OCI-LY7 (cell line): ENCODE measurements at regions not wholly inside any gene's neighbourhood (a gene's known extent, or its start where the extent isn't known, plus 50 kb on each side); places are given as distances from the start of the nearest gene placed in this dataset.

Source experiments
- BruUV-seq: library from RNA; stranded (reverse); fragments of 400-500 nt; replicated peaks from 2 replicates; lab custom pipeline; 2021; lab: Mats Ljungman, UMichigan
- CTCF ChIA-PET: fragments of 300-600 bp; sonication (Branson Sonifier 250); formaldehyde crosslinking; loops from one replicate; lab custom pipeline; 2022; ENCODE audit warnings: antibody characterized with exemption; ENCODE audit not compliant: unreplicated experiment; lab: Charles Lee
- POLR2A ChIA-PET: fragments of 300-600 bp; sonication (Branson Sonifier 250); formaldehyde crosslinking; loops from one replicate; lab custom pipeline; 2022; ENCODE audit warnings: antibody characterized with exemption; lab: Charles Lee
- DNase-seq: peaks from one replicate; pipeline ENCODE4 v3.0.0-alpha.2; 2015; ENCODE audit warnings: low spot score
- H2AFZ ChIP-seq: fragments of 200-600 bp; sonication (generic), shearing (Covaris generic); 2 replicates; pipeline ENCODE4 v1.6.1; 2014; ENCODE audit warnings: mild to moderate bottlenecking, antibody characterized with exemption, low read length, moderate library complexity
- H3K27ac ChIP-seq: fragments of 200-600 bp; sonication (generic); 2 replicates; pipeline ENCODE4 v1.5.1; 2014; ENCODE audit warnings: mixed run types, low read depth, mild to moderate bottlenecking, moderate library complexity, low read length, inconsistent platforms; ENCODE audit not compliant: poor library complexity, severe bottlenecking
- H3K36me3 ChIP-seq: fragments of 200-600 bp; sonication (generic); 2 replicates; pipeline ENCODE4 v1.6.1; 2014; ENCODE audit warnings: mild to moderate bottlenecking, antibody characterized with exemption, low read length, moderate library complexity, mixed read lengths; ENCODE audit not compliant: insufficient read depth
- H3K4me1 ChIP-seq: fragments of 200-600 bp; sonication (generic); 2 replicates; pipeline ENCODE4 v1.5.1; 2014; ENCODE audit warnings: mild to moderate bottlenecking, low read length; ENCODE audit not compliant: insufficient read depth, poor library complexity, severe bottlenecking
- H3K4me2 ChIP-seq: fragments of 200-600 bp; sonication (generic); 2 replicates; pipeline ENCODE4 v1.6.1; 2014; ENCODE audit warnings: mild to moderate bottlenecking, low read length
- H3K4me3 ChIP-seq: fragments of 200-600 bp; sonication (generic); 2 replicates; pipeline ENCODE4 v1.5.1; 2014; ENCODE audit warnings: mild to moderate bottlenecking, low read depth, low read length; ENCODE audit not compliant: poor library complexity, severe bottlenecking
- H3K79me2 ChIP-seq: fragments of 200-600 bp; sonication (generic); 2 replicates; pipeline ENCODE4 v1.6.1; 2016; ENCODE audit warnings: low read depth, mild to moderate bottlenecking, low read length, moderate library complexity, mixed read lengths; ENCODE audit not compliant: insufficient read depth
- H3K9me2 ChIP-seq: fragments of 200-600 bp; sonication (generic); 2 replicates; pipeline ENCODE4 v1.6.1; 2016; ENCODE audit warnings: mild to moderate bottlenecking, low read length, mixed read lengths; ENCODE audit not compliant: insufficient read depth
- H3K9me3 ChIP-seq: fragments of 200-600 bp; sonication (generic); 2 replicates; pipeline ENCODE4 v1.6.1; 2014; ENCODE audit warnings: mild to moderate bottlenecking, mixed run types, low read length, mixed read lengths
- H4K20me1 ChIP-seq: fragments of 200-600 bp; sonication (generic); 2 replicates; pipeline ENCODE4 v1.6.1; 2014; ENCODE audit warnings: mild to moderate bottlenecking, antibody characterized with exemption, low read length, moderate library complexity, mixed read lengths; ENCODE audit not compliant: insufficient read depth
- CTCF ChIP-seq: fragments of 200-600 bp; sonication (generic); conservative IDR thresholded peaks from 2 replicates; pipeline ENCODE4 v1.5.1; 2014; ENCODE audit warnings: mild to moderate bottlenecking, antibody characterized with exemption, low read length, moderate library complexity, mixed read lengths
- EZH2phosphoT487 ChIP-seq: fragments of 200-600 bp; sonication (generic); IDR thresholded peaks from 2 replicates; pipeline ENCODE4 v1.6.1; 2018; ENCODE audit warnings: low read depth, borderline replicate concordance, mild to moderate bottlenecking, mixed run types, antibody characterized with exemption, low read length, moderate library complexity, mixed read lengths
- intact Hi-C: fragments of 100-400 bp; cut with micrococcal nuclease; formaldehyde crosslinking; loops from one replicate; pipeline ENCODE4 v1.10.0; 2022; ENCODE audit not compliant: unreplicated experiment

- H3K27ac ChIP-seq = no peak overlapping the region
- ChIA-PET CTCF (no interaction called here), POLR2A (interaction anchor here (0.6 to 0.7 kb wide), 2 partner anchors 18 to 110 kb away, joined by 3 read pairs; no protein-coding TSS in a partner anchor)
- H3K9me3 ChIP-seq = no peaks in the 10 kb centered on the region
- H3K36me3 ChIP-seq = no peaks in the 10 kb centered on the region
- TF ChIP-seq EZH2phosphoT487 (no peak), CTCF (no peak)
- no peaks in the 10 kb centered on the region for H3K9me2 ChIP-seq
- no peak for DNase-seq
- H4K20me1 ChIP-seq = no peaks in the 10 kb centered on the region
- BruUV-seq = no TSS peak
- H2AFZ ChIP-seq = no peak overlapping the region
- no peak overlapping the region for H3K4me2 ChIP-seq
- no peak overlapping the region for H3K4me3 ChIP-seq
- H3K4me1 ChIP-seq = no peaks in the 10 kb centered on the region
- H3K79me2 ChIP-seq = no peaks in the 10 kb centered on the region
- intact Hi-C loops = no loop called here
Measured at GRCh38 chr9:4425319-4426045, 64.8 kb upstream of the SLC1A1 start.

- no peaks in the 10 kb centered on the region for H3K9me3 ChIP-seq
- H3K36me3 ChIP-seq = no peaks in the 10 kb centered on the region
- H3K4me3 ChIP-seq = no peak overlapping the region
- no TSS peak for BruUV-seq
- H3K79me2 ChIP-seq = no peaks in the 10 kb centered on the region
- CTCF ChIA-PET = no interaction called here
- DNase-seq = no peak
- no peaks in the 10 kb centered on the region for H3K9me2 ChIP-seq
- H3K4me1 ChIP-seq = no peaks in the 10 kb centered on the region
- no peak overlapping the region for H3K4me2 ChIP-seq
- no peaks in the 10 kb centered on the region for H4K20me1 ChIP-seq
- H2AFZ ChIP-seq = no peak overlapping the region
- POLR2A ChIA-PET = interaction anchor here (0.6 to 0.7 kb wide), 2 partner anchors 18 to 109 kb away, joined by 3 read pairs; no protein-coding TSS in a partner anchor
- no peak for TF ChIP-seq EZH2phosphoT487
- no peak for TF ChIP-seq CTCF
- no peak overlapping the region for H3K27ac ChIP-seq
- intact Hi-C loops = no loop called here
Measured at GRCh38 chr9:4424891-4425290, 65.4 kb upstream of the SLC1A1 start.

- Histone ChIP-seq H3K9me3 (no peaks in the 10 kb centered on the region), H3K36me3 (no peaks in the 10 kb centered on the region), H3K27ac (no peak overlapping the region), H4K20me1 (no peaks in the 10 kb centered on the region), H3K79me2 (no peaks in the 10 kb centered on the region), H2AFZ (no peak overlapping the region), H3K9me2 (no peaks in the 10 kb centered on the region), H3K4me1 (no peaks in the 10 kb centered on the region), H3K4me3 (no peak overlapping the region), H3K4me2 (no peak overlapping the region)
- no peak for TF ChIP-seq CTCF
- no peak for TF ChIP-seq EZH2phosphoT487
- intact Hi-C loops = no loop called here
- BruUV-seq = no TSS peak
- CTCF ChIA-PET = no interaction called here
- DNase-seq = no peak
- POLR2A ChIA-PET = interaction anchor here (0.8 kb wide), 1 partner anchor 226 kb away, joined by 3 read pairs; no protein-coding TSS in a partner anchor
Measured at GRCh38 chr9:4424038-4424437, 66.2 kb upstream of the SLC1A1 start.
